ENCODE measurements at regions not wholly inside any gene's neighbourhood (a gene's known extent, or its start where the extent isn't known, plus 50 kb on each side); places are given as distances from the start of the nearest gene placed in this dataset.

DNA sequence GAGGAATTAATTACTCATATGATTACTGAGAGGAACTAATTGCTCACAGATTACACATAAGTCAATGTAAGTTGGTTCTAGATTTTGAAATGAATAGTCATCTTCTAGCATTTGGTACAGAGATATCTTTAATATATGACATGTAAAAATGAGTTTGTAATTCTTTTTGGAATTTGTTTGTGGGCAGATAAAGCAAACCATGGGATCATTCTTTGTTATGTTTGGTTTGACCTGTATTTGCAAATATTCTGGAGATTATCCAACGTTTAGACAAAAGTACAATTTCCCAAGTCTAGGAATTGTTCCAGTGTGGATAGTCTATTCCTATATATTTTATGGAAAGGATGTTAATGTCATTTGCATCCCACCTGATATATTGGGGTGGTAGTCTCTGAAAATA lies 309.6 kb upstream of the EDNRB start:
- DNase-seq (ENCODE audit: low spot score), result no peak

DNA sequence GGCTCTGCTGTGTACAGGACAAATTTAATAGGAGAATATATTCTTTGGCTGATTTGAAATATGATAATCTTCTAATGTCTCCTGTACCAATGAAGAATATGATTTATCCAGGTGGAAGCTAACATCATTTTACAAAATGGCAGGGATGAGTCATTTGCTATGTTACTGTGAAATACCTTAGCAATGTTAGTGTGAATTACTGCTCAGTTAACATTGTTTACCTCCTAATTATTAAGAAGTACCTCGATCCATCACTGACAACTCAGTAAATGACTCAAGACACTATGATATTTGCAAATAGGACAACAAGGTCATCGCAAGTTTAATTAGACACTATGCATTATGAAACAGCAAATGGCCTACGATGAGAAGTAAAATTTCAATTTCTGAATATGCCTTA lies 309.1 kb upstream of the EDNRB start:
- DNase-seq (ENCODE audit: low spot score), result no peak

DNA sequence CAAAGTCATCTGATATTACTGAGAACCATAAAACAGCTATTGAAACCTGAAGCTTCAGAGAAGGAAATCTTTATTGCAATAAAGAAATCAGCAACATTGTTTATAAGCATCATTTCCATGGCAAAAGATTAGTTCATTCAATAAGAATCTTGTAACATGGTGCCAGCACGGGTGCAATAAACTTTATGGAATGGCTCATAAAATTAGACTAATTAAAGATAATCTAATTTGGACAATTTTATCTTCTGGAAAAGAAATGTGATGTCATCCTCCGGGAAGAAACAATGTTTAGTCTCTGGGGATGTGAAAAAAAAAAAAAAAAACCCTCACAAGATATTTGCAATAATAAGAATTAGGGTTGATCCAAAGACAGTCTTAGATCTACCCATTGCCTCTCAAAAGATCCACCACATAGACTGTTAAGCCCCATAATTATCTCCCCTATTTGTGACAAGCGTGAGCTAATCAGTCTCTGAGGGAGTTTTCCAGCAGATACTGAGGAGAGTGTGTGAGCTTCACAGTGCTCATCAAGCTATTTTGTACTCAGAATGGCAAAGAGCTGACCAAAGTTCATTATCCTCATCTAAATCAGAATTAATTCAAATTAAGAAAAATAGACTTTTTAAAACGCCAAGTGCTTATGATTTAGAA lies 297.0 kb upstream of the EDNRB start:
- no peak for DNase-seq (ENCODE audit: low spot score)

DNA sequence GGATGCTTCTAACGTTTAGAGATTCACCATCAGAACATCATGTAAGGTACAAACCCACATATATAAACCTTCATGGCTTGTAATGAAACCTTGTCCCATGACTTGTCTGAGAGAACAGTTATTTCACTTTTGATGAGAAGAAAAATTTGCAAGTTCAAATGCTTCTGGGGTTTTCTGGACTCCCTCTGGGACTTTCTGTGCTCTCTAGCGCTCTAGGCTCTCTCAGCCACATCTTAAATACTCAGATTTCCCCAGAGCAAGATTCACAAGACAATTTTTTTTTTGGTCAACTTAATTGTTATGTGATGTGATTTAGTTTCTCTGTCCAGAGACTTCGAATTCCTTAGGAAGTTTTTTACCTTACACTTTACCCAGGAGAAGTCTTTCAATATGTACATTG lies 282.8 kb upstream of the EDNRB start:
- DNase-seq (ENCODE audit: low spot score), result no peak

DNA sequence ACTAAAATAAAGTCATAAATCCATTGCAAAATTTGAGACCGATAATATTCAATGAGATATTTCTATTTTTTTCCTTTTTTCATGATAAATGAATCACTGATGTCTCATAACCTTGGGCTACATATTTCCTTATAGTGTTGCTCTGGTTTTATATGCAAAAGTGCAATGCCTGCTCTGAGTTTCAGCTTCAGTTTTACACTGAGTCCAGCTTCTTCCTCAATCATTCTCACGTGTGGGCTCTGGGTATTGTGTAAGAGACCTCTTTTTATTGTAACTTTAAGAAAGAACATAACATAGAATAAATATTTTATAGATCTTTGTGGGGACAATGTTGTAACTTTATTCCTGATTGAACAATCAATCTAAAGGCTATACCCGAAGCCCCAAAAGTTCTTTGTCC lies 280.2 kb upstream of the EDNRB start:
- no peak for DNase-seq (ENCODE audit: low spot score)

DNA sequence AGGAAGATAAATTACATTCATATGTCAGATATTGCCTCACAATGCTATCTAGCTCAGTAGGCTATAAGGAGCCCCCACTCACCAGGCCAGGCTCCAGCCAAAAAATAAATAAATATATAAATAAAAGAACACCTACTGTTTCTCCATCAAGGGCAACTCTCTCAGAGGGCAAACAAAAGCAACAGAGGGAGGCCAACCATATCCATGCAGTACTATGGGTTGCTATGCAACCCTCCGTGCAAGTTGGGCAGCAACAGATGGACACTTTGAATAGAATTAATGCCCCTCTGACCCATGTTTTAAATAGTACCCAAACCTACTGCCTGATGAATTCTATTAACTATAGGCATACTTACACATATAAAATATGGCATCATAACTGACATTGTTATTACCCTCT lies 279.8 kb upstream of the EDNRB start:
- no peak for DNase-seq (ENCODE audit: low spot score)

DNA sequence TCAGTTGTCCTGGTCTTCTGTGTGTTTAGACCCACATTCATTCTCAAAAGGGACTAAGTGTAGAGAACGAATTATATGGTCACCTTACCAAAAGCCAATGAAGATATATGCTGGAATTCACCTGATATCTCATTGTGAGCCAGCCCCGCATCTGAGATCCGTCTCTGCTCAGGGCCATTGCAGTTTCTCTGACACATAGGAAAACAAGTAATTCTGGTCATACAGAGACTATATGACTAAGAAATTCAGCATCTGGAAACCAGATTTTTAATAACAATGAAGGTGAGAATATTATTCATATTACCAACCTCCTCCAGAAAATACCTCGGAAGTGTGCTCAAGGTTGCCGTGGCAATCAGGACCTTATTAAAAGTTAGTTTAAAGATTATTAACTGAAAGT lies 278.6 kb upstream of the EDNRB start:
- no peak for DNase-seq (ENCODE audit: low spot score)

DNA sequence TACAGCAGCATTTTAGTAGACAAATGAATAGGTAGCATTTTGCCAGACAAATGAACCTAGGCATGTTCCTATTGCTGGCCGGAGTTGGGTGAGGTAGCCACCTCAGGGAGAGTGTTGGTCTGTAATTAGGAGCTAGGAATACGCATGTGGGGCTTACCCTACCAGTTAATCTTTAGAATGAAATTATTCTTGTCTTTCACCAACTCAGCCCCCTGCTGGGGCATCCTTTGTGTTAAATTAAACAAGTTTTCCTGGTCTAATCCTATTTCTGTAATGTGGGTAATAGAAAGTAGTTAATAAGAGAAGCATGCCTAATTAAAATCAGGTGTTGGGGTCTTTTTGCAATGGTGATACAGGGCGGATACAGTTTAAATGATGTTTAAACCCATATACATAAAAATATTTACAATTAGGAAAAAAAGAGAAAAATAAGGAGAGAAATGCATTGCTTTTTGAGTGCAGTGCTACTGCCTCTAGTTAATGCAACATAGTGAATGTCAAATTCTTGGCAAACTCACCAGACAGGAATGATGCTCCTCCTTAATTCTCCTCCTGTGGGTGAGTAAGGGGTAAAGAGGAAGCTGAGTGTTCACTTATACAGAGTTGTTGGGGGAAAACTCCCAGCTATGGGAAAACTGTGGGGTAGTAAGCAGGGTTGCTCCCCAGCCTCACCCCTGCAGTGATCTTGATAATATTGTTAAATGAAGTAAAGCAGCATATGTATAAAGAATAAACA lies 276.4 kb upstream of the EDNRB start:
- DNase-seq (ENCODE audit: low spot score), result no peak

DNA sequence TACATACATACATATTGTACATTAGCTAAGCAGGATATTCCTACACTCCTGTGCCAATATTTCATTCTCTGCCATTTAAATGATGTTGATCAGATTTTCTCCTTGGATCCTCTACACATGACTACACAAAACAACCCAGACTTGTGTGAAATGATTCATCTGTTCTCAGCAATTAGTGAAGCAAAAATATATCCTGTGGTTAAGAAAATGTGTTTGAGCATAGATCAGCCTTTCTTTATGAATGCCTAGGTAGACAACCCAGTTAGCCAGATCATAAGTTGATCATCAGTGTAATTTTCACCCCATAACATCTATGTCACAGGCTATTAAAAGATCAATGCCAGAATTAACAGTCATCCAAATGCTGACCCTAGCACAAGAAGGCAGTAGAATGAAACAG lies 275.2 kb upstream of the EDNRB start:
- DNase-seq (ENCODE audit: low spot score), result no peak

DNA sequence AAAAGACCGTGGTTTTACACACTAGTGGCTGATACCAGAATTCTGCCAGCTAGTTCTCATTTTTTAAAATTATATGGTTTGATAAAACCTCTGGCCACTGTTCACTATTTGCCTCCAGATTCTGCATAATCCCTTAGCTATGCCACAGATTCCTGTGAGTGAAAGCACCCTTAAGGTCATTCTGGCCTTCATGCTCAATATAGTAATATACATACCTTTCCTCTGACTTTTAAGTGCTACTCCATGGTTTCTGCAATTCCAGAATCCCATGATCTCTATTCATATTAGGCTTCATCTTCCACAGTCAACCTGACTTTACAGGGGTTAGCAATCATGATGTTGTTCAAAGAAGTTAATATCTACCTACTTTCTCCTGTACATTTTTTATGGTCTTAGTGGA lies 274.1 kb upstream of the EDNRB start:
- no peak for DNase-seq (ENCODE audit: low spot score)

DNA sequence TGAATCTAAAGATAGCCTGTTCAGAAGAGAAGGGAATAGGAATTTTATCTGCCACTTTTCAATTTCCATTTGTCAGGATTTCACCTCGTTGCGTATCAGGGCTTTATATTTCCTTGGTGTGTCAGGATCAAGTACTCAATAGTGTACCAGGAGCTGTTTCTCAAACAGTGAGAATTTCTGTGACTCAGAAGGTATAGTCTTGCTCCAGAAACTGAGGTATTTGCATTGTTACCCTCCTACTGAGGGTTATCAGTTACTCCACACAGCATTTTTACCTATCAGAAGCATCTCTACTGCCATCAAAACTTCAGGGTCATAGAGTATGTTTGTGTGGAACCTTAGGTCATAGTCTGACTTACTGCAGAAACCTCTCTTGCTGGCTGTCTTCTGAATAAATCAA lies 271.7 kb upstream of the EDNRB start:
- DNase-seq (ENCODE audit: low spot score), result no peak

DNA sequence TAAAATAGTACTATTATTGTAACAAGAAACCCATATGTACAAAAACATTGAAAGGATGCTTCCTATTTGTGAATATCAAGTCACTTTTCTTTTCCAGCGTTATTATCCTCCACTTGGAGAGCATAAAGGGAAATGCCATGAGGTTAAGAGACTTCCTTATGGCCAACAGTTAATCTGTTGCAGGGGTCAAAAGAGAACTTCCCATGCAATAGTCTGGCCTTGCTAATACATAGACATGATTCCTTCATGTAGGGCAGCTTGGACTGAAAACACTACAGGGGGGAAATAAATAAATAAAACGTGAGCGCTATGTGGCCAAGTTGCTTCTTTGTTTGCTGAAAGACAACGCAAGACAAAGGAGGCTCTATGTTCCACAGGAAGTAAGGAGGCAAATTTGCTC lies 269.1 kb upstream of the EDNRB start:
- no peak for DNase-seq (ENCODE audit: low spot score)

DNA sequence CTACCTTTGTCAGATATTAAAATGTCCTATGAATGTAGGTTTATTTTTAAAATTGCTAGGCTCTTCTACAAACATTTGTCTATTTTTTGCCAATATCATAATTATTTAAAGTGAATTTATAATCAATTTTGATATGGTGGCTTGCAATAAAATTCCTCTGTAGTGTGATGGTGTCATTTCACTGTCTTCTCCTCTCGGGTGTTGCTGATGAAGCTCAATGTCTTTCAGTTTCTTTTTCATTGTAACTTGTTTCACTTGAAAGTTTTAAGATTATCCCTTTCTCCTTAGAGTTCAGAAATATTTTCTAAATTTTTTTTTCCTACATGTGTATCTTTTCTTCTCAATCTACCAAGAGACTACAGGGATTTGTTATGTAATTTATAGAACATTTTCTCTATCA lies 267.1 kb upstream of the EDNRB start:
- DNase-seq (ENCODE audit: low spot score), result no peak

DNA sequence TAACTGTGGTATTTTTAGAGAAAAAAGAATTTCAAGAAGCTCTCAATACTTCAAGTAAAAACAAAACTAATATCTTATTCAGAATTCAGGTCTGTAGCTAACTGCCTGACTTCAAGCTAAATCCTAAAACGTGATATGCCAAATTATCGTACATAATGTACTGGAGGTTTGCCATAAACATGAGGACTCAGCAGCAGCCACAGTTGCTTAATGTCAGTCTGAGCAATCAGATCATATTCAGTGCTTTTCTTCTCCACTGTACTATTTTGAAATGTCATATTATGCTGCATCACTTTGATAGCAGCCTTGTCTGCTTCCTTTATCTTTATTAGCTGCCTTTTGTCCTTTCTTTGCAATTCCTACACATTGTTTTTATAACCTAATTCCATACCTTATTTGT lies 265.1 kb upstream of the EDNRB start:
- DNase-seq (ENCODE audit: low spot score), result no peak

DNA sequence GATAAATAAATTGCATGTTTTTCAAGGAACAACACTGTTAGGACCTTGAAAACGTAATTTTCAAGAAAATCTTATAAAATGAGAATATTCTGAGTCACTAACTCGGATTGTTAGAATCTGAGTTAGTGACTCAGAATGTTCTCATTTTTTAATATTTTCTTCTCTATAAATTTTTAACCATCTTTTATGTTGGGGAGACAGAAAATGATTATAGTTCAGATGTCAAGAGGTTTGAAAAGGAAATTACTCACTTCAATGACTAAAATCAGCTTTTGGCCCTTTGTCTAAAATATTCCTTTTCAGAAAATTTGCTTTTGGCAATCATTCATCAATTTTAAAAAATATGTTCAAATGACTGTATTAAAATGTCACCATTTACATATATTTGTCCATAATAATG lies 264.2 kb upstream of the EDNRB start:
- DNase-seq (ENCODE audit: low spot score), result no peak

DNA sequence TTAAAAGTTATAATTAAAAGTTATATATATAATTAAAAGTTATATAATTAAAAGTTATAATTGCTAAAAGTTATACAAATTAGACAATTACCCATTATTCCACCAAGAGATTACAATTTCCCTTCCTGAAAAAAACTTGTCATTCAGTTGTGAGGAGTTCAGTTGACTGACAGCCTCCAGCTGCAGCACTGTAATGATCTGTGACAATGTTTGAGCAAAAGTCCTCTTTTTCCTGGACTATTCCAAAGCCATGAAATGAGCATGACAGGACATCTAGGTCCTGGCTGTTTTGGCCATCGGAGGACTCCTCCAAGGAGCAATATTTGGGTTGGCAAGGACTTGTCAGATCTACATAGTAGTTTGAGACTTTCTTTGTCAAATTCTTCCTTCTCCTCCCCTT lies 258.7 kb upstream of the EDNRB start:
- DNase-seq (ENCODE audit: low spot score), result no peak

DNA sequence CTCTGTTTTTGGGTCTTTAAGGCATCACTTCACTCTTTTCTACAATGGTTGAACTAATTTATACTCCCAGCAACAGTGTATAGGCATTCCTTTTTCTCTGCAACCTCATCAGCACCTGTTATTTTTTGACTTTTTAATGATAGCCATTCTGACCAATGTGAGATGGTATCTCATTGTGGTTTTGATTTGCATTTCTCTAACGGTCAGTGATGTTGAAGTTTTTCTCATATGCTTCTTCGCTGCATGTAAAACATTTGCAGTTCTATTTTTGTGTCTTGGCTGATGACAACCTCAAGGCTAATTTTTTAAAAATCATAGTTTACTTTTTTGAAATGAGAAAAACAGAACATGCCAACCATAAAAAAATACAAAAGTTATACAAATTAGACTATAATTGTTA lies 258.2 kb upstream of the EDNRB start:
- no peak for DNase-seq (ENCODE audit: low spot score)

DNA sequence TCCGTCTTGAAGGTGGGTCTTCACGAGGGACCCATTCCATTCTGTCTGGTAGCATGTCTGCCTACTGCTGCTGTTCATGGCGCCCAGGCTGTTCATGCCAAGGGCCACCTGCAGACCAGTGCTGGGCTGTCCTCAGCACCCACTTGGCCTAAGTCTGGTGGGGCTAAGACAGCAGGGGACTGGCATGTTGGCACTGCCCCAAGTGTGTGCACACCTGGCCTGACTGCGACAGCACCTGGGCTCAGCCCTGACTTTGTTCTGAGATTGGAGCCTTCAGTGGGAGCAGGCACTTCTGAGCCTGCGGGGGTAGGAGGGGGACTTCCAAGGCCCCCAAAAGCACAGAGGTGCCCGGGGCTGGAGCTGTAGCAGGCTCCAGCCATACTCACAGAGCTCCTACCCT lies 250.8 kb upstream of the EDNRB start:
- DNase-seq (ENCODE audit: low spot score), result no peak

DNA sequence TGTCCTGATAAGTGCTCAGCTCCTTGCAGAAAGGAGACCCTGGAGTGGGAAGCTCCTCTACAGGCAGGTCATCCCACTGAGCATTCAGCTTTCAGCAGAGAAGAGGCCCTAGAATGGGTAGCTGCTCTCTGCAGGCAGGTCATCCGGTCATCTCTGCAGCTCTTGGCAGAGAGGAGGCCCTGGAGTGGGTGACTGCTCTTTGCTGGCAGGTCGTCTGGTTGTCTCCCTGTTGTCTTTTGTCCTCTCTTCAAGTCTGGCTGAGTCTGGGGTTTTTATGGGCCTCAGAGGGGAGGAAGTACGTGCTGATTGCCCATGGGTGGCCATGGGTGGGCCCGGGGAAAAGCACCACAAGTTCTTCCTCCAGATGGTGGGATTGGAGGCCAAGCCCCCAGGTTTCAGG lies 250.3 kb upstream of the EDNRB start:
- no peak for DNase-seq (ENCODE audit: low spot score)

DNA sequence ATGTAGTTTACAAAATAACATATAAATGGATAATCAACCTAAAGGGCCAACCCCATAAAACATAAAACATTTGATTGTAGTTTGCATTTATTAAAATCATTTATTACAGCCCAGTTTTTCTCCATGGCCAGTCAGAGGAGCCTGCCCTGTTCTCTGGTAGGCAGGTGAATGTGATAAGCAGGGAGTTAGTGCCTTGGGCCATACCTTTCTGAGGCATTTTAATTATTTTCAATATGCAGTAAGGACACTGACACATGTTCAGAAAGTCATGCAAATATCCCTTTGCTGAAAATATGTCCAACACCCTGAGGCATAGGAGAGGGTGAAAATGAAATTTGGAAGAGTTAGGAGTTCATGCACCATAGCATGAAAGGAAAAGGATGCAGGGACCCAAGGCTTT lies 242.6 kb upstream of the EDNRB start:
- no peak for DNase-seq (ENCODE audit: low spot score)

DNA sequence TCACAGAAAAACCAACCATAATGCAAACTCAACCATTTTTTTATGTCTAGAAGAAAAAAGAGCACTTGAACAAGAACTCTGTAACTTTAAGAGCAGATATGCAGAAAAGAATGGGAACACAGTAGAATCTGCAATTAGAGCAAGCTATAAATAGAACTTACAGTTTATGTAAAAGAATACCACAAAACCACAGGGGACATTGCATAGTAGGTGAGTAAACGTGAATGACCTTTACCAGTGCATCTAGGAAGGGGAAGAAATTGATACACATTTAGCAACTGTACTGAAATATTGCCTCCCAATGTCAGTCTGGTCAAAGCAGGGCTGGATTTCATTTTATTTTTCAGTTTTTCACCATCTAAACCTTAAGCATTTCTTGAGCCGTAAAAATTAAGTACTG lies 242.2 kb upstream of the EDNRB start:
- peak; percentile 22 for DNase-seq (ENCODE audit: low spot score)

DNA sequence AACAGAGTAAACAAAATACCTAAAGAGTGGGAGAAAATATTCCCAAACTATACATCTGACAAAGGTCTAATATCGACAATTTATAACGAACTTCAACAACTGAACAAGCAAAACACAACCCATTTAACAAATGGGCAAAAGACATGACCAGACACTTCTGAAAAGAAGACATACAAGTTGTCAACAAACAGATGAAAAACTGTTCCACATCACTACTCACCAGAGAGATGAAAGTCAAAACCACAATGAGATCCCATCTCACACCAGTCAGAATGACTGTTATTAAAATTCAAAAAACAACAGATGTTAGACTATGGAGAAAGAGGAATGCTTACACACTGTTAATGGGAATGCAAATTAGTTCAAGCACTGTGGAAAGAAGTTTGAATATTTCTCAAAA lies 233.8 kb upstream of the EDNRB start:
- no peak for DNase-seq (ENCODE audit: low spot score)

DNA sequence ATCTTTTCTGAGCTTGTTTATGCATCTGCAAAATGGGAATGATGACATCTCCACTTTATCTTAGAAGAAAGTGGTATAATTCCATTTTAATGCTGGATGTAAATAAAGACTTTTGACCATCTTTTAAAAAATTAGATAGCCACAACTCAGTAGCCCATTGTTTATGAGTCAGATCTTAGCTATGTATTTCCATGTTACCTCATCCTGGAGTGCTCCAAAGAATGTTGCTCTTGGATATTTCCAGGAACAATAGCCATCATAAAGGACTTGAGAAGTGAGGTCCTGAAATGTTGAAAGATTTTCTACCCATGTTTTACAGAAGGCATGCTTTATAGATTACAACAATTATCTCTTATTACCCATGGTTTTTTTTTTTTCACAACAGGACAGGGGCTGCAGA lies 229.3 kb upstream of the EDNRB start:
- no peak for DNase-seq (ENCODE audit: low spot score)

DNA sequence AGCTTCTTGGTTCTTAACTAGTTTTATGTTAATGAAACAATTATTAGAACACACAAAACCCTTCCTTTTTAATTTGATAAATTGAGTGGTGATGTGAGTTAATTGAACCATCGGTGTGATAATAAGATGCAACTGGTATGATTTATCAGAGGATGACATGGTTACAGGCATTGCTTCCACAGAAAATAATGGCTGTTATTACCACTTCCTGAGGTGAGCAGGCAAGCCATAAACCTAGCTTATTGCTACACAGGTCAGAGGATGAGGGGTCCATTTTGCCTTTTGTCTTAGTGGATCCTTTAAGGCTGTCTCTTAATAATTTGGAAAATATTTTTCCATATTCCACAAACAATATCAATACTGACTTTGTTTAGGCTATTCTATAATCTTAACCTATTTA lies 226.6 kb upstream of the EDNRB start:
- no peak for DNase-seq (ENCODE audit: low spot score)

Measured in COLO829 (cell line).